Chondrocyte (in vitro differentiated cells): ENCODE measurements at regions not wholly inside any gene's neighbourhood (a gene's known extent, or its start where the extent isn't known, plus 50 kb on each side); places are given as distances from the start of the nearest gene placed in this dataset.

ENCODE experiments used
- DNase-seq: peaks from one replicate; pipeline ENCODE4 v3.0.0; 2021; ENCODE audit warnings: mixed read lengths, low spot score
- H3K27ac Mint-ChIP-seq: one replicate; pipeline ENCODE4 v1.8.0; 2021; ENCODE audit warnings: mild to moderate bottlenecking, moderate library complexity, mixed read lengths; ENCODE audit not compliant: unreplicated experiment
- H3K27me3 Mint-ChIP-seq: 2 replicates; pipeline ENCODE4 v1.8.0; 2021; ENCODE audit warnings: low read depth, mixed read lengths
- H3K36me3 Mint-ChIP-seq: 2 replicates; pipeline ENCODE4 v1.8.0; 2021; ENCODE audit warnings: low read depth, mixed read lengths
- H3K4me1 Mint-ChIP-seq: 2 replicates; pipeline ENCODE4 v1.8.0; 2021; ENCODE audit warnings: low read depth, mild to moderate bottlenecking, mixed read lengths
- H3K4me3 Mint-ChIP-seq: one replicate; pipeline ENCODE4 v1.8.0; 2021; ENCODE audit warnings: mild to moderate bottlenecking, moderate library complexity, mixed read lengths; ENCODE audit not compliant: unreplicated experiment
- H3K9me3 Mint-ChIP-seq: 2 replicates; pipeline ENCODE4 v1.8.0; 2021; ENCODE audit warnings: low read depth, mixed read lengths
- CTCF ChIP-seq: fragments of 200-600 bp; sonication (generic); IDR thresholded peaks from 2 replicates; pipeline ENCODE4 v1.5.0; 2021; ENCODE audit warnings: antibody characterized with exemption, mild to moderate bottlenecking, moderate library complexity

- no peak for DNase-seq
- Mint-ChIP-seq H3K36me3 (no peaks in the 10 kb centered on the region), H3K4me1 (no peaks in the 10 kb centered on the region), H3K4me3 (no peak overlapping the region), H3K27ac (no peak overlapping the region), H3K27me3 (peaks cover 2% of the 10 kb centered on the region), H3K9me3 (peaks cover 25% of the 10 kb centered on the region)
- no peak for TF ChIP-seq CTCF
Observed at GRCh38 chr2:16336916-16337315, 328.7 kb downstream of the CYRIA start.

- Mint-ChIP-seq H3K27me3 (peaks cover 2% of the 10 kb centered on the region), H3K9me3 (peaks cover 24% of the 10 kb centered on the region), H3K27ac (no peak overlapping the region), H3K4me3 (no peak overlapping the region), H3K4me1 (no peaks in the 10 kb centered on the region), H3K36me3 (no peaks in the 10 kb centered on the region)
- no peak for DNase-seq
- TF ChIP-seq CTCF, result no peak
Observed at GRCh38 chr2:16336491-16336890, 329.1 kb downstream of the CYRIA start.

GRCh38 chr2:16335947-16336346 is 329.7 kb downstream of the CYRIA start:
- peaks cover 22% of the 10 kb centered on the region for H3K9me3 Mint-ChIP-seq
- no peak for DNase-seq
- H3K27ac Mint-ChIP-seq, result no peak overlapping the region
- no peak overlapping the region for H3K4me3 Mint-ChIP-seq
- peaks cover 2% of the 10 kb centered on the region for H3K27me3 Mint-ChIP-seq
- no peaks in the 10 kb centered on the region for H3K36me3 Mint-ChIP-seq
- no peak for TF ChIP-seq CTCF
- no peaks in the 10 kb centered on the region for H3K4me1 Mint-ChIP-seq

- Mint-ChIP-seq H3K4me3 (no peak overlapping the region), H3K27ac (no peak overlapping the region), H3K36me3 (no peaks in the 10 kb centered on the region), H3K9me3 (peaks cover 20% of the 10 kb centered on the region), H3K4me1 (no peaks in the 10 kb centered on the region), H3K27me3 (peaks cover 2% of the 10 kb centered on the region)
- DNase-seq, result no peak
- no peak for TF ChIP-seq CTCF
Observed at GRCh38 chr2:16335604-16335930, 330.1 kb downstream of the CYRIA start.

GRCh38 chr2:16334886-16335603 is 330.6 kb downstream of the CYRIA start:
- peaks cover 17% of the 10 kb centered on the region for H3K9me3 Mint-ChIP-seq
- no peaks in the 10 kb centered on the region for H3K36me3 Mint-ChIP-seq
- no peak overlapping the region for H3K4me3 Mint-ChIP-seq
- no peak overlapping the region for H3K27ac Mint-ChIP-seq
- H3K4me1 Mint-ChIP-seq, result no peaks in the 10 kb centered on the region
- H3K27me3 Mint-ChIP-seq, result peaks cover 2% of the 10 kb centered on the region
- DNase-seq, result no peak
- TF ChIP-seq CTCF, result no peak
